ENCODE measurements at regions not wholly inside any gene's neighbourhood (a gene's known extent, or its start where the extent isn't known, plus 50 kb on each side); places are given as distances from the start of the nearest gene placed in this dataset.
"Not testable (repeated sequence)": the region's sequence is repeated elsewhere in the genome, so short reads cannot be mapped to it uniquely, and the experiment has no call there.

DNA sequence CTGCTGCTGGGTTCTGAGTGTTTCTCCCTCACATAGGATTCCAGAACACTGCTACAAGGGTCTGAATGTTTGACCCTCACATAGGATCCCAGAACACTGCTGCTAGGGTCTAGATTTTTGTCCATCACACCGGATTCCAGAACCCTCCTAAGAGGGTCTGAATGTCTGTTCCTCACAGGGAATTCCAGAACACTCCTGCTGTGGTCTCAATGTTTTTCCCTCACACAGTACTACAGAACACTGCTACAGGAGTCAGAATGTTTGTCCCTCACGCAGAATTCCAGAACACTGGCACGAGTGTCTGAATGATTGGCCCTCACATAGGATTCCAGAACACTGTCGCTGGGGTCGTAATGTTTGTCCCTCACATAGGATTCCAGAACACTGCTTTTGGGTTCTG lies 221.6 kb downstream of the FOXD4L6 start:
- not testable (repeated sequence) for H2BK120ac ChIP-seq (ENCODE audit: insufficient read depth, low read length, poor library complexity); H3K4ac ChIP-seq (ENCODE audit: low read depth, low read length); H3K27ac ChIP-seq (ENCODE audit: low read depth, low read length); DNase-seq; H3K36me3 ChIP-seq (ENCODE audit: control insufficient read depth in 1 of 2, insufficient read depth in 2 of 2, low read length in 2 of 2); H3K4me2 ChIP-seq (ENCODE audit: low read length); H2BK12ac ChIP-seq (ENCODE audit: low read length); H2BK5ac ChIP-seq (ENCODE audit: low read depth, low read length, poor library complexity); H4K91ac ChIP-seq (ENCODE audit: low read depth, low read length); H3K27me3 ChIP-seq (ENCODE audit: insufficient read depth, low read length); H4K8ac ChIP-seq (ENCODE audit: low read depth, low read length); H3K79me1 ChIP-seq (ENCODE audit: low read length); H2AFZ ChIP-seq (ENCODE audit: insufficient read depth, low read length, poor library complexity); H3K4me3 ChIP-seq (ENCODE audit: low read depth, low read length); H2AK5ac ChIP-seq (ENCODE audit: low read length); H4K12ac ChIP-seq (ENCODE audit: low read depth, low read length); H3K79me2 ChIP-seq (ENCODE audit: control insufficient read depth, insufficient read depth, low read length, poor library complexity); H3K18ac ChIP-seq (ENCODE audit: low read length); H3K14ac ChIP-seq (ENCODE audit: low read length); H3K23ac ChIP-seq (ENCODE audit: low read length); H3K9ac ChIP-seq (ENCODE audit: low read length); H3K4me1 ChIP-seq (ENCODE audit: control insufficient read depth in 1 of 2, insufficient read depth in 2 of 2, low read length in 2 of 2)
- WGBS (ENCODE audit: extremely low coverage, insufficient coverage, insufficient read length) = no CpG with 5 or more reads among the region's 5 CpGs
- H3K9me3 ChIP-seq (ENCODE audit: insufficient read depth, low read depth, low read length) = peaks cover 19% of the 10 kb centered on the region

DNA sequence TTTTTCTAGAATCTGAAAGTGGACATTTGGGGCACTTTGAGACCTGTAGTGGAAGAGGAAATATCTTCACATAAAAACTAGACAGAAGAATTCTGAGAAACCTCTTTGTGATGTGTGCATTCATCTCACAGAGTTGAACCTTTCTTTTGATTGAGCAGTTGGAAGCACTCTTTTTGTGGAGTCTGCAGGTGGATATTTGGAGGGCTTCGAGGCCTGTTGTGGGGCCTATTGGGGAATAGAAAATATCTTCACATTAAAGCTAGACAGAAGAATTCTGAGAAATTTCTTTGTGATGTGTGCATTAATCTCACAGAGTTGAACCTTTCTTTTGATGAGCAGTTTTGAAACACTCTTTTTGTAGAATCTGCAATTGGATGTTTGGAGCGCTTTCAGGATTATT lies 236.2 kb downstream of the FOXD4L6 start:
- H4K12ac ChIP-seq (ENCODE audit: low read depth, low read length); H3K4me2 ChIP-seq (ENCODE audit: low read length); H3K27me3 ChIP-seq (ENCODE audit: insufficient read depth, low read length); H3K79me2 ChIP-seq (ENCODE audit: control insufficient read depth, insufficient read depth, low read length, poor library complexity); H3K36me3 ChIP-seq (ENCODE audit: control insufficient read depth in 1 of 2, insufficient read depth in 2 of 2, low read length in 2 of 2); H4K8ac ChIP-seq (ENCODE audit: low read depth, low read length); H3K14ac ChIP-seq (ENCODE audit: low read length); H3K18ac ChIP-seq (ENCODE audit: low read length); H3K4me3 ChIP-seq (ENCODE audit: low read depth, low read length); H3K9me3 ChIP-seq (ENCODE audit: insufficient read depth, low read depth, low read length); H3K4ac ChIP-seq (ENCODE audit: low read depth, low read length); H3K9ac ChIP-seq (ENCODE audit: low read length); H3K23ac ChIP-seq (ENCODE audit: low read length); H2BK5ac ChIP-seq (ENCODE audit: low read depth, low read length, poor library complexity); H3K79me1 ChIP-seq (ENCODE audit: low read length); H3K27ac ChIP-seq (ENCODE audit: low read depth, low read length); H3K4me1 ChIP-seq (ENCODE audit: control insufficient read depth in 1 of 2, insufficient read depth in 2 of 2, low read length in 2 of 2); H2BK120ac ChIP-seq (ENCODE audit: insufficient read depth, low read length, poor library complexity); H2BK12ac ChIP-seq (ENCODE audit: low read length); DNase-seq; H2AFZ ChIP-seq (ENCODE audit: insufficient read depth, low read length, poor library complexity); H4K91ac ChIP-seq (ENCODE audit: low read depth, low read length); H2AK5ac ChIP-seq (ENCODE audit: low read length): not testable (repeated sequence)
- WGBS (ENCODE audit: extremely low coverage, insufficient coverage, insufficient read length) = no CpG with 5 or more reads among the region's 2 CpGs

DNA sequence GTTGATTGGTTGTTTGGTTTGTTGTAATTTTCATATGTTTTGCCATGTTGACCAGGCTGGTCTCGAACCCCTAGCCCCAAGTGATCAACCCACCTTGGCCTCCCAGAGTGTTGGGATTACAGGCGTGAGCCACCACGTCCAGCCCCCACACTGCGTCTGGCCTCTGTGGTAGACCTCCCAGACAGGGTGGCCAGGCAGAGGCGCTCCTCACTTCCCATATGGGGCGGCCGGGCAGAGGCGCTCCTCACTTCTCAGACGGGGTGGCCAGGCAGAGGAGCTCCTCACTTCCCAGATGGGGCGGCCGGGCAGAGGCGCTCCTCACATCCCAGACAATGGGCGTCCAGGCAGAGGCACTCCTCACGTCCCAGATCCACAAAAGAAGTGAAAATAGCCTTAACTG lies 242.6 kb downstream of the FOXD4L6 start:
- not testable (repeated sequence) for H3K79me1 ChIP-seq (ENCODE audit: low read length); H3K4me2 ChIP-seq (ENCODE audit: low read length); H4K91ac ChIP-seq (ENCODE audit: low read depth, low read length); H3K4me3 ChIP-seq (ENCODE audit: low read depth, low read length); H3K23ac ChIP-seq (ENCODE audit: low read length); H3K9ac ChIP-seq (ENCODE audit: low read length); H3K18ac ChIP-seq (ENCODE audit: low read length); H2BK5ac ChIP-seq (ENCODE audit: low read depth, low read length, poor library complexity); H3K27me3 ChIP-seq (ENCODE audit: insufficient read depth, low read length); H3K27ac ChIP-seq (ENCODE audit: low read depth, low read length); H2AK5ac ChIP-seq (ENCODE audit: low read length); H4K8ac ChIP-seq (ENCODE audit: low read depth, low read length); H3K4ac ChIP-seq (ENCODE audit: low read depth, low read length); H3K4me1 ChIP-seq (ENCODE audit: control insufficient read depth in 1 of 2, insufficient read depth in 2 of 2, low read length in 2 of 2); H3K36me3 ChIP-seq (ENCODE audit: control insufficient read depth in 1 of 2, insufficient read depth in 2 of 2, low read length in 2 of 2); DNase-seq; H4K12ac ChIP-seq (ENCODE audit: low read depth, low read length); H2AFZ ChIP-seq (ENCODE audit: insufficient read depth, low read length, poor library complexity); H3K14ac ChIP-seq (ENCODE audit: low read length); H2BK120ac ChIP-seq (ENCODE audit: insufficient read depth, low read length, poor library complexity); H2BK12ac ChIP-seq (ENCODE audit: low read length); H3K79me2 ChIP-seq (ENCODE audit: control insufficient read depth, insufficient read depth, low read length, poor library complexity)
- H3K9me3 ChIP-seq (ENCODE audit: insufficient read depth, low read depth, low read length) = peaks cover 23% of the 10 kb centered on the region
- WGBS (ENCODE audit: extremely low coverage, insufficient coverage, insufficient read length) = no CpG with 5 or more reads among the region's 14 CpGs

DNA sequence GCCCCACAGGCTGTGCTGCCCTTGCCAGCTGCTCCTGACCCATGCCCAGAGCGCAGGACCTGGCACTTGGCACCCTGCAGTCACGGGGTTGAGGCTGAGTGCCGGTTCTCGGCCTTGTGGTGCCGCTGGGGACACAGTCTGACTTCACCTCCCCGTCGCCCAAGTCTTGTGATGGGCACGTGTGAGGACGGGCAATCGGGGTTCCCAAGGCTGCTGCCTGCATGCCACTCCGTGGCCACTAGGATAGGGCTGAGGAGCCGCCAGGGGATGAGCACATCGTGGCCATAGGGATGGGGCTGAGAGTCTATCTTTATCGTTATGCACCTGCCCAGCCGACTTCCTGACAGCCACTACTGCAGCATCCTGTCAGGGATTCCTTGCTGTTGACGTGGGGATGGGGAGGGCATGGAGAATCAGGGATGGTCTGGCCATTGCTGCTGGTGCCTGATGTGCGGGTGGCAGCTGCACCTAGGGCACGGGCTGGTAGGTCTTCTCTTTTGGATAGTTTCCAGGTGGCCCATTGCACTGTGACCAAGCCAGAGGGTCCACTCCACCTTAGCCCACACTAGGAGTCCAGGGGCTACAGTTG lies 243.5 kb downstream of the FOXD4L6 start:
- not testable (repeated sequence) for H3K36me3 ChIP-seq (ENCODE audit: control insufficient read depth in 1 of 2, insufficient read depth in 2 of 2, low read length in 2 of 2); H2BK12ac ChIP-seq (ENCODE audit: low read length); H3K4me1 ChIP-seq (ENCODE audit: control insufficient read depth in 1 of 2, insufficient read depth in 2 of 2, low read length in 2 of 2); H2AK5ac ChIP-seq (ENCODE audit: low read length); H3K27ac ChIP-seq (ENCODE audit: low read depth, low read length); H3K79me1 ChIP-seq (ENCODE audit: low read length); H4K8ac ChIP-seq (ENCODE audit: low read depth, low read length); H3K79me2 ChIP-seq (ENCODE audit: control insufficient read depth, insufficient read depth, low read length, poor library complexity); H2AFZ ChIP-seq (ENCODE audit: insufficient read depth, low read length, poor library complexity); H3K9ac ChIP-seq (ENCODE audit: low read length); DNase-seq; H3K4me2 ChIP-seq (ENCODE audit: low read length); H4K91ac ChIP-seq (ENCODE audit: low read depth, low read length); H3K4ac ChIP-seq (ENCODE audit: low read depth, low read length); H2BK5ac ChIP-seq (ENCODE audit: low read depth, low read length, poor library complexity); H3K14ac ChIP-seq (ENCODE audit: low read length); H2BK120ac ChIP-seq (ENCODE audit: insufficient read depth, low read length, poor library complexity); H3K18ac ChIP-seq (ENCODE audit: low read length); H3K27me3 ChIP-seq (ENCODE audit: insufficient read depth, low read length); H3K4me3 ChIP-seq (ENCODE audit: low read depth, low read length); H3K23ac ChIP-seq (ENCODE audit: low read length); H4K12ac ChIP-seq (ENCODE audit: low read depth, low read length)
- peaks cover 23% of the 10 kb centered on the region for H3K9me3 ChIP-seq (ENCODE audit: insufficient read depth, low read depth, low read length)
- no CpG with 5 or more reads among the region's 18 CpGs for WGBS (ENCODE audit: extremely low coverage, insufficient coverage, insufficient read length)
